ENCODE measurements at regions not wholly inside any gene's neighbourhood (a gene's known extent, or its start where the extent isn't known, plus 50 kb on each side); places are given as distances from the start of the nearest gene placed in this dataset.
"Not testable (repeated sequence)": the region's sequence is repeated elsewhere in the genome, so short reads cannot be mapped to it uniquely, and the experiment has no call there.

GRCh38 chr6:149244105-149244504 is 73.4 kb upstream of the TAB2 start:
- DNase-seq = no peak

DNA sequence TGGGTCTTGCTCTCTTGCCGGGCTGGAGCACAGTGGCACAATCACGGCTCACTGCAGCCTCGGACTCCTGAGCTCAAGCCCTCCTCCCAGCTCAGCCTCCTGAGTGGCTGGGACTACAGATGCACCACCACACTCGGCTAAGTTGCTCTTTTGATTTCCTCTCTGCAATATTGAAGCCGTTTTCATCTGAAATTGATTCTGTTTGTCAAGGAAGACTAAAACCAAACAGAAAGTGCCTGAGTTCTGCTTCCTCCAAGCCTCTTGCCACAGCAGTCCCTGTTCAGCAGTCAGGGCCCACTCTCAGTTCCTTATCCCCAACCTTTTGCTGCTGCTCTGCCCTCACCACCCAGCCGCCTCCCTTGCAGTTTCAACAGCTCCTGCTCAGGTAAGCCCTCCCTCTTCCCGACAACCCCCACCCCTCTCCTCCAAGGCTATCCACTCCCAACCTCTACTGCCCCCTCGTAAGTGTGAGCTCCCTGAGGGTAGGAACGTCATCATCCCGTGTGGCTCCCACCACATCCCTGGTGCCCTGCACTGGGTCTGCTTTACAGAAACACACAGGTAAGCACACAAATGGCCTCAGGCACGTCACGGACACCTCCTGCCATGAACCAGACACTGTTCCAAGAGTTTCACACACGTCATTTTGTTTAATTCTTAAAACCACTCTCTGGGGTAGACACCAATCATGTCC is 70.7 kb upstream of the TAB2 start:
- DNase-seq = no peak

DNA sequence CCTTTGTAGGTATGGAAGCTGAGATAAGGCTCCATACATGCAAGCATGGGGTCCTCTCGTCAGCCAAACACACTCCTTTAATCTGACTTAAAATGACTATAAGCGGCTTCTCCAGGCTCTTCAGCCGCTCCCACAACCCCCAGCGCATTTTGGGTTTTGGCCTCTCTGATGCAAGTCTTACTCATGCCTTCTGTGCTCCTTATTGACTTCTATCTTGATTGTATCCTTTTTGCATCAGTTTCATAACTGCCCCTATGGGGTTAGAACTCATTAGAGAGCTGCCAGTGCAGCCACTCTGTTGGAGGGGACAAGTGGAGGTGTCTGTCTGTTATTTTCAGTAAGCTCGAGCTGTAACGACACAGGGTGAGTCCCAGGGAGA is 70.1 kb upstream of the TAB2 start:
- DNase-seq = no peak

DNA sequence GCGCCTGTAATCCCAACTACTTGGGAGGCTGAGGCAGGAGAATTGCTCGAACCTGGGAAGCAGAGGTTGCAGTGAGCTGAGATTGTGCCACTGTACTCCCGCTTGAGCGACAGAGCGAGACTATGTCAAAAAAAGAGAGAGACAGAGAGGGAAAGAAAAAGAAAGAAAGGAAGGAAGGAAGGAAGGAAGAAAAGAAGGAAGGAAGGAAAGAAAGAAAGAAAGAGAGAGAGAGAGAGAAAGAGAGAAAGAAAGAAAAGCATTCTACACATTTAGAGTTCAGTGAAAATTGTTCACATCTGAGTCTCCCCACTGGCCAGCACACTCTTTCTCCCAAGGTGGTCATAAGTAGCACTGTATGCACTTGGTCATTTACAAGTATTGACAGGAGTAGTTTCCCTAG is 69.2 kb upstream of the TAB2 start:
- DNase-seq = not testable (repeated sequence)

GRCh38 chr6:149248693-149249369 is 68.7 kb upstream of the TAB2 start:
- DNase-seq = peak; percentile 63

DNA sequence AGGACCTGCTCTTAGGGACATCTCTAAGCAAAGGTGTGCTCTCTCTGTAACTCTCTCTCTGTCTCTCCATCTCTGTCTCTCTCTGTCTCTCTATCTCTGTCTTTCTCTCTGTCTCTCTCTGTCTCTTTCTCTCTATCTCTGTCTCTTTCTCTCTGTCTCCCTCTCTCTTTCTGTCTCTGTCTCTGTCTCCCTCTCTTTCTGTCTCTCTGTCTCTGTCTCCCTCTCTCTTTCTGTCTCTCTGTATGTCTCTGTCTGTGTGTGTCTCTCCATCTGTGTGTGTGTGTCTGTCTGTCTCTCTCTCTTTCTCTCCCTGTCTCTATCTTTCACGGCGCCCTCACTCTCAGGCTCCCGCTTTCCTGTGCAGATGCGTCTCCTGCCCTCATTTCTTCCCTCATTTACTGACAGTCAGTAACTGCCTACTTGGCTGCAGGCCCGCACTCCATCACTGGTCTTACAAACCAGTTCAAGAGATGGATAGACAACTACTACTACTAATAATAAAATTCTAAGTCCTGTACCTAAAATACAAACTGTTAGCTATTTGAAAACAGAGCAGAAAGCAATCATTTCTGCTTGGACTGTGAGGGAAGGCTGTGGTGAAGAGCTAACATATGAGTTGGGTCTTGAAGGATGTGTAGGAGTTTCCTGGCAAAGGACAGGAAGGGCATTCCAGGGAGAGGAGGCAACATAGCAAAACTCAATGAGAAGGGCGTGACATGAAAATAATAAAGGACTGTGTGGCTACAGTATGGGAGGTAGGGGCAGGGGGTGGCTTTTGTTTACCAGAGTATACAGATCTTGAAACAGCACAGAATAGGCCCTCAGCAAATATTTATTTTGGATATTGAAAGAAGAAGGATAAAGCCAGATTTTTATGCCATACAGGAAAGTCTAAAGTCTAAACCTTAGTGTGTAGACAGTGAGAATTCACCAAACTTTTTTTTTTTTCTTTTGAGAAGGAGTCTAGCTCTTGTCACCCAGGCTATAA is 67.8 kb upstream of the TAB2 start:
- no peak for DNase-seq

- DNase-seq = no peak
These were observed 66.6 kb upstream of the TAB2 start for GRCh38 chr6:149250951-149251350.

DNA sequence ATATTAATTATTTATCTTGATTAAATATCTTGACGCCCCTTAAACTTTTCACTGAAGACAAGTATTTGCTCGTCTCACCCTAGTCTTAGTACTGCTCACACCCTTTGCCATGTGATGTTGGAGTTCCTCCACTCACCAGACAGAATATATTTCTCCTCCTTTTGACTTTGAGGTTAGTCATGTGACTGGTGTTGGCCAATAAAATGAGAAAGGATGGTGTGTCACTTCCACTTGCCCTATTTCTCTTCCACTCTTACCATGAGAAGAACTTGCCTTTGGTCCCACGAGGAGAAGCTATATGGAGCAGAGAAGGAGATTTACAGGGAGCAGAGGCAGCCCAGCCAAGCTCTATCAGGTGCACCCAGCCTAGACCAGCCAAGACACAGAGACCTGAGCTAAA is 64.9 kb upstream of the TAB2 start:
- no peak for DNase-seq

GRCh38 chr6:149254253-149254652 is 63.3 kb upstream of the TAB2 start:
- DNase-seq = no peak

- peak; percentile 12 for DNase-seq
These were observed 57.8 kb upstream of the TAB2 start for GRCh38 chr6:149259753-149260152.

- DNase-seq = no peak
These were observed 57.2 kb upstream of the TAB2 start for GRCh38 chr6:149260214-149260874.

DNA sequence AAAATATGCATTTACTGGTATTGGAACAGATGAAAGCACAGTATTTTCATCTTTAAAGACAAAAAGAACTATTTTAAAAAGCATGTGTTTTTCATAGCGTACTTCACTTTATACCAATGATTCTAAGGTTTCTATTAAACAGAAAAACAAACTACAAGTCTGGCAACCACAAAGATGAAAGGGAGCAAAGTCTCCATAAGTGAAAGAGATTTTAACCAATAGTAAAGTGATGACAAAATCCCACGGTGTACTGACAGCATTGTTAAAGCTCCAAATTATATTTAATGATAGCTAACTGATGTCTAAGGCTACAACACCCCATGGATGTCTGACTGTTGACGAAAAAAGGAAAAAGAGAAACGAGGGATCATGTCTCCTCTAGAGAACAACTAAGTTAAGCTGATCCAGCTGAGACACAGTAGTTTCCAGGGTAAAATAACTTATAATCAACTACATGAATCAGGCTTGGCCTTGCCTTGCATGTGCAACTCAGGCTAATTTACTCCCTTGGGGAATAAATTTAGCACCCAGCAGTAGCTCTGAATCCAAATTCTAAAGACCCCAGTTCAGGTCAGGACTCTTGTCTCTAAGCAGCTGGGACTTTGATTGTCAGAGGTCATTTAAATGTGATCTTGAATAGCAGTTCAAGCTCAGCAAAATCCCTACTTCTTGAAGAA is 56.0 kb upstream of the TAB2 start:
- peak; percentile 45 for DNase-seq

DNA sequence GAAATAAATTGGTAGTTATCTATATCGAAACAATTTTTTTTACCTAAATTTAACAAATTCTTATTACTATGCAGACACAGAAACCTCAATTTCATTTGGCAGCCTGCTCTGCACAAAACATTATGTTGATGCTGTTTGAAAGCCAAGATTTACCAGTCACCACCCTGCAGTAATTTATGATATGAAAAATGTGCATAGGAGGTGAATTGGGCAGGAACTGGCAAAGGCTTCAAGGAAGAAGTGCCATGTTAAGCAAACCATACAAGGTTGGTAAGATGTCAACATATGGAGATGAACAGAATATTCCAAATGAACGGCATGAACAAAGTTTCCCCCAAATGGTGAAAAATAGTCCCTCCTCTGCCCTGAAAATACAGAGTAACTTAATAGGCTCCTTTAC is 54.2 kb upstream of the TAB2 start:
- no peak for DNase-seq

- DNase-seq = peak; percentile 62
These were observed 52.9 kb upstream of the TAB2 start for GRCh38 chr6:149264629-149265028.

GRCh38 chr6:149265945-149266344 is 51.6 kb upstream of the TAB2 start:
- DNase-seq = no peak

DNA sequence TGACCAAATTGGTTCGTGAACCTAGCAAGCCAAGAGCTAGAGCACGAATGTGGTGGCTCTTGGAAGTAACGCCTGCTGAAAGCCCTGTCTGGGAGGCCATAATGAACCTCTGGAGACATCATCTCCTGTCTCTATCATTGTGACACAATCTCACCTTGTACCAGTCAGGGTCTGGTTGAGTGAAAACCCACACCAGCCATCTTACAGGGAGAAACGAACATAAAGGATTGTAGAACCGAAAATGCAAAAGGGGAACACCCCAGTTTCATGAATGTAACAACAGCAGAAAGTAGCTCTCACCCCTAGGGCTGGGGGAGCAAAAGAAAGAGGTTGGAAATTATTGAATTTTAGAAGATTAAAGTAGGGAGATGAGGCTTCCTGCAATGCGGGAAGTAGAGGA is 50.9 kb upstream of the TAB2 start:
- no peak for DNase-seq

DNA sequence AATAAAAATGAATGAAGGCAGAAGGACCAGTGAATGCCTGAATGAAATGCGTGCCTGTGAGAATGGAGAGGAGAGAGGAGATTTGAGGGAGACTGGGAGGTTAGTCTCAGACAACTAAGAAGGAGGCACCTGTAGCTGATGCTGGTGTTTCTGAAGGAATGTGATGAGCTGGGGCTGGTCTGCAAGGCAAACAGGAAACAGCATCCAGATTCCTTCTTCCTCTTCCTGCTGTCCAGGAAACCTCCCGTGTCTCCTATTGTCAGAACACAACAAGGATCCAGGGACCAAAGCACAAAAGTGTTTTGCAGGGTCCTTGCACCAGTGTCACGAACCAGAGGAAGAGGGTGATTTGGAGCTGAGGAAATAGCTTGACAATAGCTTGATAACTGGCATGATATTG is 50.4 kb upstream of the TAB2 start:
- DNase-seq = no peak

DNA sequence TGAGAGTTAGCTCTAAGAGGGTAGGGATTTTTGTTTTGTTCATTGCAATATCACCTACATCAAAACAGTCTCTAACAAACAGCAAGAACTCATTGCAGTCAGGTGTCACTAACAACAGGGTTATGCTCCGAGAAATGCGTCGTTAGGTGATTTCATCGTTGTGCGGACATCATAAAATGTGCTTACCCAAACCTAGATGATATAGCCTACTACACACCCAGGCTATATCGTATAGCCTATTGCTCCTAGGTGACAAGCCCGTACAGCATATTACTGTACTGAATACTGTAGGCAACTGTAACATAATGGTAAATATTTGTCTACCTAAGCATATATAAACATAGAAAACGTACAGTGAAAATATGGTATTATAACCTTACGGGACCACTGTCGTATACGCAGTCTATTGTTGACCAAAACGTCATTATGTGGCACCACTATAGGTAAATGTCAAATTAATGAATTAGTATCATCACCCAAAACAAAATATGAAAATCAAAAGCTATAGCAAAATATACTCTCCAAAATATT is 49.9 kb upstream of the TAB2 start:
- no peak for DNase-seq

Data from CD4-positive, alpha-beta T cell treated with Interleukin-17A for 1 hour (primary cell).